Nephron progenitor cell (in vitro differentiated cells): ENCODE measurements at regions not wholly inside any gene's neighbourhood (a gene's known extent, or its start where the extent isn't known, plus 50 kb on each side); places are given as distances from the start of the nearest gene placed in this dataset.

Experiments
- DNase-seq: peaks from one replicate; pipeline ENCODE4 v3.0.0; 2021
- H3K27ac Mint-ChIP-seq: 2 replicates; pipeline ENCODE4 v1.8.0; 2021; ENCODE audit warnings: mild to moderate bottlenecking, moderate library complexity, mixed read lengths
- H3K27me3 Mint-ChIP-seq: 2 replicates; pipeline ENCODE4 v1.8.0; 2021; ENCODE audit warnings: mild to moderate bottlenecking, low read depth, mixed read lengths; ENCODE audit not compliant: poor library complexity
- H3K36me3 Mint-ChIP-seq: 2 replicates; pipeline ENCODE4 v1.8.0; 2021; ENCODE audit warnings: low read depth, mixed read lengths
- H3K4me1 Mint-ChIP-seq: 2 replicates; pipeline ENCODE4 v1.8.0; 2021; ENCODE audit warnings: mixed read lengths
- H3K4me3 Mint-ChIP-seq: 2 replicates; pipeline ENCODE4 v1.8.0; 2021; ENCODE audit warnings: mild to moderate bottlenecking, moderate library complexity, mixed read lengths
- H3K9me3 Mint-ChIP-seq: 2 replicates; pipeline ENCODE4 v1.8.0; 2021; ENCODE audit warnings: mild to moderate bottlenecking, moderate library complexity, mixed read lengths
- TF ChIP-seq, protein P1 (sequence below): fragments of 200-600 bp; sonication (generic); IDR thresholded peaks from 2 replicates; pipeline ENCODE4 v1.5.0; 2021; ENCODE audit warnings: antibody characterized with exemption

DNA sequence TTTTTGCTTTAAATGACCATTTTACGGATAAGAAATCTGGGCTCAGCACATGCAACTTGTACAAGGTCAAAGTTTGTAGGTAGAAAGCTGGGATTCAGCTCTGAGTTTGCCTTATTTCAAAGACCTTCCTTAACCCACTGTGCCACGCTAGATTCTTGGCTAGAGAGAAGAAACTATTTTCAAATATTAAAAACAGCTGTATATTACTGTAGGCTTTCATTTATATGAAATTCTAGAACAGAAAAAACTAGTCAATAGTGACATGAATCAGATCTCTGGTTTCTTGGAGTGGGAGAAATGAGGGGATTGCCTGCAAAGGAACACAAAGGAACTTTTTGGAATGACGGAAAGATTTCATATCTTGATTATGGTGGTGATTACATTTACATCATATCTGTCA lies 53.0 kb upstream of the C1GALT1 start:
- TF ChIP-seq, protein P1, sequence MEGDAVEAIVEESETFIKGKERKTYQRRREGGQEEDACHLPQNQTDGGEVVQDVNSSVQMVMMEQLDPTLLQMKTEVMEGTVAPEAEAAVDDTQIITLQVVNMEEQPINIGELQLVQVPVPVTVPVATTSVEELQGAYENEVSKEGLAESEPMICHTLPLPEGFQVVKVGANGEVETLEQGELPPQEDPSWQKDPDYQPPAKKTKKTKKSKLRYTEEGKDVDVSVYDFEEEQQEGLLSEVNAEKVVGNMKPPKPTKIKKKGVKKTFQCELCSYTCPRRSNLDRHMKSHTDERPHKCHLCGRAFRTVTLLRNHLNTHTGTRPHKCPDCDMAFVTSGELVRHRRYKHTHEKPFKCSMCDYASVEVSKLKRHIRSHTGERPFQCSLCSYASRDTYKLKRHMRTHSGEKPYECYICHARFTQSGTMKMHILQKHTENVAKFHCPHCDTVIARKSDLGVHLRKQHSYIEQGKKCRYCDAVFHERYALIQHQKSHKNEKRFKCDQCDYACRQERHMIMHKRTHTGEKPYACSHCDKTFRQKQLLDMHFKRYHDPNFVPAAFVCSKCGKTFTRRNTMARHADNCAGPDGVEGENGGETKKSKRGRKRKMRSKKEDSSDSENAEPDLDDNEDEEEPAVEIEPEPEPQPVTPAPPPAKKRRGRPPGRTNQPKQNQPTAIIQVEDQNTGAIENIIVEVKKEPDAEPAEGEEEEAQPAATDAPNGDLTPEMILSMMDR = no peak
- no peaks in the 10 kb centered on the region for H3K9me3 Mint-ChIP-seq
- DNase-seq = no peak
- H3K4me3 Mint-ChIP-seq = no peak overlapping the region
- no peaks in the 10 kb centered on the region for H3K27me3 Mint-ChIP-seq
- H3K27ac Mint-ChIP-seq = no peak overlapping the region
- H3K36me3 Mint-ChIP-seq = no peaks in the 10 kb centered on the region
- H3K4me1 Mint-ChIP-seq = no peaks in the 10 kb centered on the region

DNA sequence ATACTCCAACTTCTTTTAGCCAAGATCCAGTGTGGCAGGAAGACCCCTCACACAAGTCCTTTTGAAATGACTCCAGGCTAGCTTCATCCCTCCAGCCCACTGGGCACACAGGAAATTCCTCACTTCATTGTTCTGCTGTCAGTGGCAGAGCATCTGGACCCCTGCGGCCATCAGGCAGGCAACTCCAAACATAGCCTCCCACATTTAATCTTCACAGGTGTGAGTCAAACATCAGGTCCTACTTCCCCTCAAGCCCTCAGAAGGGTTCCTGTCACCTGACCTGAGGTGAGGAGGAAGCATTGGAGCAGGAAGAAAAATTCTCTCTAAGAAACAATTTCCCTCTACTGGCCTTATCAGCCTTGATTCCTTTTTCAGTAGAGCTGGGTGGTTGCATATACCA lies 51.1 kb upstream of the C1GALT1 start:
- no peak for DNase-seq
- Mint-ChIP-seq H3K36me3 (no peaks in the 10 kb centered on the region), H3K27ac (no peak overlapping the region), H3K9me3 (no peaks in the 10 kb centered on the region), H3K4me3 (no peak overlapping the region), H3K4me1 (no peaks in the 10 kb centered on the region), H3K27me3 (no peaks in the 10 kb centered on the region)
- TF ChIP-seq, protein P1 = no peak
